ENCODE measurements at regions not wholly inside any gene's neighbourhood (a gene's known extent, or its start where the extent isn't known, plus 50 kb on each side); places are given as distances from the start of the nearest gene placed in this dataset.

DNA sequence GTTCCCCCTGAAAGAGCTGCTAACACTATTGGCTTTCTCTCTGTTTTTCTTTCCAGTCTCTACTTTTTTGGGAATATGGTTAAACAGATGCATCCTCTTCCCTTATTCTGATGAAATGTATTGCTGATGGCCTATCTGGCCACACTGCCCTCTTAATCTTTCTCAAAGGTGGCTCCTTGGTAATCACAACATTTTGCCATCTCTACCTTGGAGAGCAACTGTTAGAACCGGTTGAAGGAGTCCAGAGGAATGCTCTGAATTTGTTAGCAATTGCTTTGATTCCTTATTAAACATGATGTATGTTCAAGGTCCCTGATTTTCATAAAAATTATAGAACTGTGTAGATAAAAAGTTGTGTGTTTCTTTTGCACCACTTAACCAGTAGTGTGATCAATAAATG lies 50.1 kb upstream of the ARID1A start:
- CTCF ChIA-PET: interaction anchor here (0.6 kb wide), 1 partner anchor 13 kb away, joined by 7 read pairs; no protein-coding TSS in a partner anchor

More for the DNA sequence above, 50.1 kb upstream of the ARID1A start:
- Histone ChIP-seq H3K9me3 (ENCODE audit: low read depth, low read length, poor library complexity, severe bottlenecking) (no peaks in the 10 kb centered on the region), H3K4me3 (ENCODE audit: low read depth, low read length, poor library complexity, severe bottlenecking) (no peak overlapping the region), H3K27ac (ENCODE audit: low read depth, low read length, poor library complexity, severe bottlenecking) (no peak overlapping the region), H3K27me3 (replicated peaks; ENCODE audit: insufficient read depth, low read depth, low read length, poor library complexity) (no peaks in the 10 kb centered on the region), H3K36me3 (ENCODE audit: insufficient read depth, low read length, poor library complexity, severe bottlenecking) (no peaks in the 10 kb centered on the region), H3K4me1 (ENCODE audit: insufficient read depth, low read length, poor library complexity, severe bottlenecking) (no peaks in the 10 kb centered on the region)
- intact Hi-C loops (cut with micrococcal nuclease; ENCODE audit: unreplicated experiment): no loop called here
- DNase-seq (ENCODE audit: low spot score): no peak
- BruUV-seq (replicated peaks): no TSS peak
- no peak for TF ChIP-seq EZH2 (IDR thresholded peaks at IDR 0.05; ENCODE audit: borderline replicate concordance, low read depth, low read length, poor library complexity, severe bottlenecking)
- TF ChIP-seq, protein P1, sequence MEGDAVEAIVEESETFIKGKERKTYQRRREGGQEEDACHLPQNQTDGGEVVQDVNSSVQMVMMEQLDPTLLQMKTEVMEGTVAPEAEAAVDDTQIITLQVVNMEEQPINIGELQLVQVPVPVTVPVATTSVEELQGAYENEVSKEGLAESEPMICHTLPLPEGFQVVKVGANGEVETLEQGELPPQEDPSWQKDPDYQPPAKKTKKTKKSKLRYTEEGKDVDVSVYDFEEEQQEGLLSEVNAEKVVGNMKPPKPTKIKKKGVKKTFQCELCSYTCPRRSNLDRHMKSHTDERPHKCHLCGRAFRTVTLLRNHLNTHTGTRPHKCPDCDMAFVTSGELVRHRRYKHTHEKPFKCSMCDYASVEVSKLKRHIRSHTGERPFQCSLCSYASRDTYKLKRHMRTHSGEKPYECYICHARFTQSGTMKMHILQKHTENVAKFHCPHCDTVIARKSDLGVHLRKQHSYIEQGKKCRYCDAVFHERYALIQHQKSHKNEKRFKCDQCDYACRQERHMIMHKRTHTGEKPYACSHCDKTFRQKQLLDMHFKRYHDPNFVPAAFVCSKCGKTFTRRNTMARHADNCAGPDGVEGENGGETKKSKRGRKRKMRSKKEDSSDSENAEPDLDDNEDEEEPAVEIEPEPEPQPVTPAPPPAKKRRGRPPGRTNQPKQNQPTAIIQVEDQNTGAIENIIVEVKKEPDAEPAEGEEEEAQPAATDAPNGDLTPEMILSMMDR (conservative IDR thresholded peaks at IDR 0.05; ENCODE audit: low read depth, low read length): no peak
- POLR2A ChIA-PET (ENCODE audit: low non-redundant PET): interaction anchor here (0.6 kb wide), 1 partner anchor 17 kb away, joined by 12 read pairs; no protein-coding TSS in a partner anchor
